Heart left ventricle (tissue), 16 donors: ENCODE measurements at regions not wholly inside any gene's neighbourhood (a gene's known extent, or its start where the extent isn't known, plus 50 kb on each side); places are given as distances from the start of the nearest gene placed in this dataset.

Experiments used
- ATAC-seq, 4 donors: fragments of 200-7000 bp; cut with Tn5 transposase; one replicate each; pipeline ENCODE4 v1.9.1; 2020 to 2022; ENCODE audit warnings: moderate library complexity in 4 of 4, mild to moderate bottlenecking in 3 of 4, moderate number of reproducible peaks in 1 of 4
- DNase-seq, 5 donors: peaks; one replicate each; pipeline ENCODE4 v3.0.0-alpha.2; 2020
- H3K27ac ChIP-seq, 12 donors: fragments of 200-600 bp; sonication (generic) in 4 of 12; one replicate each; pipeline versions ENCODE4 v1.5.0 to v1.8.0; 2016 to 2022; ENCODE audit warnings: mild to moderate bottlenecking in 2 of 12
- H3K27me3 ChIP-seq, 9 donors: fragments of 200-600 bp; sonication (generic) in 2 of 9; one replicate each; pipeline versions ENCODE4 v1.5.1 to v1.8.0; 2016 to 2022; ENCODE audit warnings: mild to moderate bottlenecking in 3 of 9
- H3K36me3 ChIP-seq, 9 donors: fragments of 200-600 bp; sonication (generic) in 2 of 9; one replicate each; pipeline versions ENCODE4 v1.5.0 to v1.8.0; 2018 to 2022; ENCODE audit warnings: mild to moderate bottlenecking in 2 of 9
- H3K4me1 ChIP-seq, 12 donors: fragments of 200-600 bp; sonication (generic) in 4 of 12; one replicate each; pipeline versions ENCODE4 v1.5.0 to v1.8.0; 2016 to 2022; ENCODE audit warnings: mild to moderate bottlenecking in 3 of 12
- H3K4me3 ChIP-seq, 12 donors: fragments of 200-600 bp; sonication (generic) in 4 of 12; one replicate each; pipeline versions ENCODE4 v1.5.0 to v1.8.0; 2017 to 2022; ENCODE audit warnings: mild to moderate bottlenecking in 9 of 12, moderate library complexity in 4 of 12
- H3K9me3 ChIP-seq, 12 donors: fragments of 200-600 bp; sonication (generic) in 4 of 12; one replicate each; pipeline versions ENCODE4 v1.5.0 to v1.8.0; 2016 to 2022; ENCODE audit warnings: mild to moderate bottlenecking in 1 of 12
- POLR2A ChIP-seq, 2 donors: fragments of 450-650 bp; IDR thresholded peaks; one replicate each; pipeline ENCODE4 v1.6.1; 2017; ENCODE audit warnings: antibody characterized with exemption in 2 of 2, mild to moderate bottlenecking in 2 of 2, moderate library complexity in 2 of 2
- WGBS, 4 donors: extraction: QIAGEN DNeasy Blood & Tissue Kit in 2 of 4; methylation state at CpG; one replicate each; pipeline versions ENCODE4 v1.1.5 to v1.1.7; 2013 to 2018; 5-methylcytosine and 5-hydroxymethylcytosine counted together
- intact Hi-C, 10 donors: fragments of 100-400 bp; cut with DNase I; formaldehyde crosslinking; loops; one replicate each; pipeline versions ENCODE4 v1.11.1 to v1.14.2; 2022
- TF ChIP-seq, protein P1 (sequence below), 12 donors: fragments of 200-600 bp; sonication (generic) in 4 of 12; IDR thresholded peaks; one replicate each; pipeline versions ENCODE4 v1.5.0 to v1.8.0; 2018 to 2022; ENCODE audit warnings: antibody characterized with exemption in 12 of 12, mild to moderate bottlenecking in 5 of 12
- donor health status: ischemic (EF 13 %, LVEDD 7.1; RV severe dilation, severe dysfunction).
- donor health status: healthy with polysubstance abuse.
- donor health status: DM: no; HTN: yes; CAD: no.
- donor health status: DM: no; HTN: no; CAD: no.
- donor health status: ischemic (EF 25% LVEDD 6.9; RV normal size, moderate dysfunction).
- donor health status: ischemic (EF 25% LVEDD 5.7; RV mildly dilated, moderate dysfunction).
- donor health status: healthy.
- donor health status: DM: yes; HTN: yes; CAD: no.
- donor health status: ischemic (EF 35%, LVEDD 5.7; RV mildly dilated, moderate dysfunction).
- donor health status: nonischemic (EF 11% LVEDD 7.7; RV severe dilation, severe dysfunction).
- donor health status: DM: yes; HTN: yes; CAD: no.
- donor health status: PGD.
- donor health status: ischemic (EF 29% LVEDD 5.4; RV normal size, mild dysfunction).
- donor health status: nonischemic (EF 23%, LVEDD 6.1; RV moderate dilation, normal function).

GRCh38 chr3:166064476-166064875 is 227.3 kb upstream of the BCHE start:
- 78 to 93% (median 90%) methylated on average over 4 of the region's 4 CpGs for WGBS, 4 donors
- ATAC-seq: no peak

GRCh38 chr3:166060789-166061479 is 223.7 kb upstream of the BCHE start:
- TF ChIP-seq, protein P1, sequence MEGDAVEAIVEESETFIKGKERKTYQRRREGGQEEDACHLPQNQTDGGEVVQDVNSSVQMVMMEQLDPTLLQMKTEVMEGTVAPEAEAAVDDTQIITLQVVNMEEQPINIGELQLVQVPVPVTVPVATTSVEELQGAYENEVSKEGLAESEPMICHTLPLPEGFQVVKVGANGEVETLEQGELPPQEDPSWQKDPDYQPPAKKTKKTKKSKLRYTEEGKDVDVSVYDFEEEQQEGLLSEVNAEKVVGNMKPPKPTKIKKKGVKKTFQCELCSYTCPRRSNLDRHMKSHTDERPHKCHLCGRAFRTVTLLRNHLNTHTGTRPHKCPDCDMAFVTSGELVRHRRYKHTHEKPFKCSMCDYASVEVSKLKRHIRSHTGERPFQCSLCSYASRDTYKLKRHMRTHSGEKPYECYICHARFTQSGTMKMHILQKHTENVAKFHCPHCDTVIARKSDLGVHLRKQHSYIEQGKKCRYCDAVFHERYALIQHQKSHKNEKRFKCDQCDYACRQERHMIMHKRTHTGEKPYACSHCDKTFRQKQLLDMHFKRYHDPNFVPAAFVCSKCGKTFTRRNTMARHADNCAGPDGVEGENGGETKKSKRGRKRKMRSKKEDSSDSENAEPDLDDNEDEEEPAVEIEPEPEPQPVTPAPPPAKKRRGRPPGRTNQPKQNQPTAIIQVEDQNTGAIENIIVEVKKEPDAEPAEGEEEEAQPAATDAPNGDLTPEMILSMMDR (IDR thresholded peaks at IDR 0.05): no peak
- no peak for TF ChIP-seq POLR2A (IDR thresholded peaks at IDR 0.05)
- no peaks in the 10 kb centered on the region for H3K27me3 ChIP-seq
- ATAC-seq: peak in 1 of 4 donors; percentile 15
- H3K9me3 ChIP-seq: peaks cover 0 to 3% (median 0%) of the 10 kb centered on the region in 12 donors
- no peak overlapping the region for H3K4me3 ChIP-seq
- H3K27ac ChIP-seq: no peak overlapping the region
- H3K36me3 ChIP-seq: no peaks in the 10 kb centered on the region
- no peak for DNase-seq
- intact Hi-C loops: no loop called here
- no peaks in the 10 kb centered on the region for H3K4me1 ChIP-seq
- 66 to 76% (median 71%) methylated on average over 2 of the region's 2 CpGs for WGBS, 4 donors

More at GRCh38 chr3:166064476-166064875, 227.3 kb upstream of the BCHE start:
- peaks cover 0 to 3% (median 0%) of the 10 kb centered on the region in 12 donors for H3K9me3 ChIP-seq
- H3K27ac ChIP-seq: no peak overlapping the region
- no peaks in the 10 kb centered on the region for H3K36me3 ChIP-seq
- H3K4me1 ChIP-seq: no peaks in the 10 kb centered on the region
- TF ChIP-seq, protein P1 (IDR thresholded peaks at IDR 0.05): no peak
- no peak for TF ChIP-seq POLR2A (IDR thresholded peaks at IDR 0.05)
- intact Hi-C loops: no loop called here
- no peak overlapping the region for H3K4me3 ChIP-seq
- no peaks in the 10 kb centered on the region for H3K27me3 ChIP-seq
- no peak for DNase-seq

GRCh38 chr3:166052440-166052839 is 215.2 kb upstream of the BCHE start:
- DNase-seq (no peak), ATAC-seq (no peak)
- H3K27ac ChIP-seq: no peak overlapping the region
- H3K9me3 ChIP-seq: peaks cover 0 to 20% (median 0%) of the 10 kb centered on the region in 12 donors
- no peaks in the 10 kb centered on the region for H3K36me3 ChIP-seq
- no peaks in the 10 kb centered on the region for H3K27me3 ChIP-seq
- WGBS, 4 donors: 63 to 70% (median 66%) methylated on average over 5 of the region's 5 CpGs
- TF ChIP-seq, protein P1 (IDR thresholded peaks at IDR 0.05): no peak
- no peak for TF ChIP-seq POLR2A (IDR thresholded peaks at IDR 0.05)
- H3K4me1 ChIP-seq: no peaks in the 10 kb centered on the region
- intact Hi-C loops: no loop called here
- H3K4me3 ChIP-seq: no peak overlapping the region

GRCh38 chr3:166029507-166029906 is 192.3 kb upstream of the BCHE start:
- Histone ChIP-seq H3K4me1 (no peaks in the 10 kb centered on the region), H3K27me3 (no peaks in the 10 kb centered on the region), H3K4me3 (no peak overlapping the region), H3K36me3 (no peaks in the 10 kb centered on the region), H3K9me3 (no peaks in the 10 kb centered on the region), H3K27ac (no peak overlapping the region)
- ATAC-seq: peak in 1 of 4 donors; percentile 29
- intact Hi-C loops: no loop called here
- TF ChIP-seq, protein P1 (IDR thresholded peaks at IDR 0.05): no peak
- no peak for TF ChIP-seq POLR2A (IDR thresholded peaks at IDR 0.05)
- WGBS, 4 donors: 43 to 57% (median 51%) methylated on average over 2 to 3 of the region's 3 CpGs
- DNase-seq: peak in 1 of 5 donors; percentile 49
